HCT116 (cell line): ENCODE measurements at regions not wholly inside any gene's neighbourhood (a gene's known extent, or its start where the extent isn't known, plus 50 kb on each side); places are given as distances from the start of the nearest gene placed in this dataset.

Experiments used
- ATAC-seq: fragments of 200-7000 bp; cut with Tn5 transposase; 2 replicates; pipeline ENCODE4 v1.9.1; 2020; ENCODE audit warnings: mild to moderate bottlenecking, moderate library complexity
- BruUV-seq: library from RNA; stranded (reverse); fragments of 400-500 nt; replicated peaks from 2 replicates; lab custom pipeline; 2021; lab: Mats Ljungman, UMichigan
- CTCF ChIA-PET: fragments of 300-600 bp; sonication (Branson Sonifier 250); formaldehyde crosslinking; loops from one replicate; lab custom pipeline; 2021; ENCODE audit warnings: antibody characterized with exemption; lab: Charles Lee
- POLR2A ChIA-PET: fragments of 300-600, 350-600 bp; sonication (Branson Sonifier 250); formaldehyde crosslinking; loops from one replicate; lab custom pipeline; 2021; ENCODE audit warnings: antibody characterized with exemption; lab: Charles Lee
- RAD21 ChIA-PET, 2 experiments: fragments of 300-600 bp; sonication (Branson Sonifier 250); formaldehyde crosslinking; loops; one replicate each; lab custom pipeline; 2023; ENCODE audit warnings: low total read pairs in 2 of 2; ENCODE audit not compliant: uncharacterized antibody in 2 of 2, unreplicated experiment in 2 of 2, low non-redundant PET in 1 of 2; lab: Charles Lee
- DNase-seq: peaks from one replicate; pipeline ENCODE4 v3.0.0-alpha.2; 2010; ENCODE audit warnings: low read depth, low spot score
- H2AFZ ChIP-seq: fragments of 200-600 bp; shearing (Covaris generic), sonication (generic); 2 replicates; pipeline ENCODE4 v1.6.1; 2017; ENCODE audit warnings: low read depth, mixed run types, mixed read lengths, antibody characterized with exemption, low read length; ENCODE audit not compliant: poor library complexity, severe bottlenecking
- H3K27ac ChIP-seq: 2 replicates; pipeline ENCODE4 v1.5.1; 2012; ENCODE audit warnings: low read depth, low read length
- H3K27me3 ChIP-seq: fragments of 200-600 bp; sonication (generic); 2 replicates; pipeline ENCODE4 v1.6.1; 2016; ENCODE audit warnings: mixed run types, low read length, mixed read lengths; ENCODE audit not compliant: insufficient read depth
- H3K36me3 ChIP-seq, 2 experiments: fragments of 200-500 bp in 1 of 2; fragments of 200-600 bp in 1 of 2; sonication (Bioruptor generic) in 1 of 2; sonication (generic) in 1 of 2; 2 replicates each; pipeline versions ENCODE4 v1.5.1 to v1.6.1; 2014 to 2016; ENCODE audit warnings: low read length in 2 of 2, inconsistent platforms in 1 of 2, mixed read lengths in 1 of 2, mixed run types in 1 of 2; ENCODE audit not compliant: insufficient read depth in 2 of 2, control insufficient read depth in 1 of 2
- H3K4me1 ChIP-seq, 2 experiments: fragments of 200-600 bp in 1 of 2; sonication (generic) in 1 of 2; 2 replicates each; pipeline versions ENCODE4 v1.5.1 to v1.6.1; 2012 to 2017; ENCODE audit warnings: low read length in 2 of 2, inconsistent platforms in 1 of 2, mild to moderate bottlenecking in 1 of 2, mixed read lengths in 1 of 2, mixed run types in 1 of 2, moderate library complexity in 1 of 2; ENCODE audit not compliant: insufficient read depth in 2 of 2, control insufficient read depth in 1 of 2
- H3K4me2 ChIP-seq: fragments of 200-600 bp; sonication (generic); 2 replicates; pipeline ENCODE4 v1.6.1; 2017; ENCODE audit warnings: mixed run types, low read length, mixed read lengths
- H3K4me3 ChIP-seq, 2 experiments: fragments of 200-600 bp in 1 of 2; sonication (generic) in 1 of 2; replicated peaks in 1 of 2; 2 replicates each; pipeline ENCODE4 v1.5.1; 2011 to 2016; ENCODE audit warnings: low read length in 2 of 2, control low read depth in 1 of 2, low read depth in 1 of 2, mild to moderate bottlenecking in 1 of 2, mixed read lengths in 1 of 2, mixed run types in 1 of 2
- H3K79me2 ChIP-seq: fragments of 200-600 bp; sonication (generic); 2 replicates; pipeline ENCODE4 v1.6.1; 2017; ENCODE audit warnings: mild to moderate bottlenecking, mixed run types, low read length, moderate library complexity, mixed read lengths; ENCODE audit not compliant: insufficient read depth
- H3K9ac ChIP-seq: fragments of 200-600 bp; sonication (generic); 2 replicates; pipeline ENCODE4 v1.6.1; 2016; ENCODE audit warnings: low read length, mixed read lengths
- H3K9me2 ChIP-seq: fragments of 200-600 bp; sonication (generic), shearing (Covaris generic); 2 replicates; pipeline ENCODE4 v1.6.1; 2017; ENCODE audit warnings: mixed run types, mild to moderate bottlenecking, moderate library complexity; ENCODE audit not compliant: insufficient read depth
- H3K9me3 ChIP-seq, 2 experiments: fragments of 200-500 bp in 1 of 2; fragments of 200-600 bp in 1 of 2; sonication (Bioruptor generic) in 1 of 2; sonication (generic) in 1 of 2; 2 replicates each; pipeline ENCODE4 v1.6.1; 2014 to 2017; ENCODE audit warnings: low read length in 2 of 2, mixed read lengths in 2 of 2, inconsistent platforms in 1 of 2, low read depth in 1 of 2, mild to moderate bottlenecking in 1 of 2, mixed run types in 1 of 2, moderate library complexity in 1 of 2; ENCODE audit not compliant: control insufficient read depth in 1 of 2, insufficient read depth in 1 of 2
- H4K20me1 ChIP-seq: fragments of 200-600 bp; sonication (generic), shearing (Covaris generic); 2 replicates; pipeline ENCODE4 v1.6.1; 2017; ENCODE audit warnings: mixed run types, mild to moderate bottlenecking, moderate library complexity; ENCODE audit not compliant: insufficient read depth
- CEBPB ChIP-seq: IDR thresholded peaks from 2 replicates; pipeline ENCODE4 v1.6.1; 2012; ENCODE audit warnings: low read depth
- POLR2A ChIP-seq: IDR thresholded peaks from 2 replicates; pipeline ENCODE4 v1.7.0; 2011; ENCODE audit warnings: borderline replicate concordance; ENCODE audit not compliant: insufficient read depth, insufficient read length; ENCODE audit errors: extremely low read depth
- REST ChIP-seq: IDR thresholded peaks from 2 replicates; pipeline ENCODE4 v1.6.1; 2012; ENCODE audit warnings: low read depth
- ZFX ChIP-seq: fragments of 450-650 bp; IDR thresholded peaks from 2 replicates; pipeline ENCODE4 v1.6.1; 2017
- intact Hi-C: fragments of 100-400 bp; cut with micrococcal nuclease; formaldehyde crosslinking; loops from 2 replicates; pipeline ENCODE4 v1.10.0; 2022

- no peak for ATAC-seq
- H3K9me2 ChIP-seq, result no peaks in the 10 kb centered on the region
- no peak for TF ChIP-seq CEBPB
- no peaks in the 10 kb centered on the region for H3K9me3 ChIP-seq
- no peaks in the 10 kb centered on the region for H3K79me2 ChIP-seq
- H3K27me3 ChIP-seq, result peaks cover 51% of the 10 kb centered on the region
- no peak for DNase-seq
- CTCF ChIA-PET, result no interaction called here
- RAD21 ChIA-PET, result no interaction called here
- no TSS peak for BruUV-seq
- H2AFZ ChIP-seq, result no peak overlapping the region
- POLR2A ChIA-PET, result no interaction called here
- no peak overlapping the region for H3K4me3 ChIP-seq
- no peak overlapping the region for H3K9ac ChIP-seq
- no peaks in the 10 kb centered on the region for H3K36me3 ChIP-seq
- no peak overlapping the region for H3K27ac ChIP-seq
- intact Hi-C loops, result no loop called here
- no peaks in the 10 kb centered on the region for H4K20me1 ChIP-seq
- H3K4me2 ChIP-seq, result no peak overlapping the region
- H3K4me1 ChIP-seq, result no peaks in the 10 kb centered on the region
Observed at GRCh38 chr2:39893616-39894015, 114.6 kb upstream of the THUMPD2 start.

- ChIA-PET CTCF (no interaction called here), POLR2A (no interaction called here)
- no peak overlapping the region for H3K4me3 ChIP-seq
Observed at GRCh38 chr2:39881948-39882347, 102.9 kb upstream of the THUMPD2 start.

More at GRCh38 chr2:39881948-39882347, 102.9 kb upstream of the THUMPD2 start:
- Histone ChIP-seq H2AFZ (no peak overlapping the region), H3K9me3 (no peaks in the 10 kb centered on the region), H3K36me3 (no peaks in the 10 kb centered on the region), H3K27me3 (peaks cover 2% of the 10 kb centered on the region), H3K9me2 (no peaks in the 10 kb centered on the region; the same call in 1 of the 2 replicates), H3K4me2 (no peak overlapping the region), H3K4me1 (no peaks in the 10 kb centered on the region), H3K27ac (no peak overlapping the region), H3K79me2 (no peaks in the 10 kb centered on the region), H3K9ac (no peak overlapping the region), H4K20me1 (no peaks in the 10 kb centered on the region)
- ATAC-seq (no peak), DNase-seq (no peak)
- RAD21 ChIA-PET, result no interaction called here
- intact Hi-C loops, result no loop called here
- no TSS peak for BruUV-seq
- no peak for TF ChIP-seq POLR2A
- no peak for TF ChIP-seq ZFX
- TF ChIP-seq REST, result no peak
